ENCODE measurements at regions not wholly inside any gene's neighbourhood (a gene's known extent, or its start where the extent isn't known, plus 50 kb on each side); places are given as distances from the start of the nearest gene placed in this dataset.

GRCh38 chr13:102933122-102933521 lies 87.3 kb downstream of the ERCC5 start:
- TF ChIP-seq BCL3 (IDR thresholded peaks at IDR 0.05) (no peak), CTCF (IDR thresholded peaks at IDR 0.05) (no peak), RFX5 (IDR thresholded peaks at IDR 0.05) (no peak), ELK1 (IDR thresholded peaks at IDR 0.05; ENCODE audit: low read depth, low read length) (no peak), MYC (IDR thresholded peaks at IDR 0.05; ENCODE audit: borderline replicate concordance, low read length) (no peak), JUN (IDR thresholded peaks at IDR 0.05) (no peak), TFCP2L1 (CRISPR knock-in tag; IDR thresholded peaks at IDR 0.05) (no peak), POLR2A (IDR thresholded peaks at IDR 0.05; ENCODE audit: low read length) (no peak), JUNB (IDR thresholded peaks at IDR 0.05) (no peak), USF2 (IDR thresholded peaks at IDR 0.05) (no peak), MAX (IDR thresholded peaks at IDR 0.05) (no peak), PHF8 (IDR thresholded peaks at IDR 0.05; ENCODE audit: borderline replicate concordance, low read depth) (no peak), REST (IDR thresholded peaks at IDR 0.05) (no peak), BHLHE40 (IDR thresholded peaks at IDR 0.05; ENCODE audit: low read depth, low read length) (no peak)
